ENCODE measurements at regions not wholly inside any gene's neighbourhood (a gene's known extent, or its start where the extent isn't known, plus 50 kb on each side); places are given as distances from the start of the nearest gene placed in this dataset.
"Not testable (repeated sequence)": the region's sequence is repeated elsewhere in the genome, so short reads cannot be mapped to it uniquely, and the experiment has no call there.

DNA sequence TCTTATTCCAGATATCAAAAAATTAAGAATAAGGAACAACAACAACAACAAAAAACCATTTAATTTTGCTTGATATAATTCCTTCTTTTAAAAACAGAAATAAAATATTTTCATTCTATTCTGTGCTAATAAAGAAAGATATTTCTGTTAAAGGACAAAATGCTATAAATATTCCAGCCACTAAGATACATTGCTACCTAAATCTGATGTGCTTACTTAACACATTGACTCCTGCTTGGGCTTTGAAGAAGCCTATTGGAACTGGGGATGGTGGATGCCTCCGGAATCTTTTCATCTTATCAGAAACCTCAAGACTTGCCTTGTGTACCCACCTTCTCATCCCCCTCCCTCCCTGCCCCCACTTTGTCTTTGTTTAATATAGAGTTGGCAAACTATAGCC is 320.2 kb downstream of the MEX3B start:
- TF ChIP-seq, protein P1, sequence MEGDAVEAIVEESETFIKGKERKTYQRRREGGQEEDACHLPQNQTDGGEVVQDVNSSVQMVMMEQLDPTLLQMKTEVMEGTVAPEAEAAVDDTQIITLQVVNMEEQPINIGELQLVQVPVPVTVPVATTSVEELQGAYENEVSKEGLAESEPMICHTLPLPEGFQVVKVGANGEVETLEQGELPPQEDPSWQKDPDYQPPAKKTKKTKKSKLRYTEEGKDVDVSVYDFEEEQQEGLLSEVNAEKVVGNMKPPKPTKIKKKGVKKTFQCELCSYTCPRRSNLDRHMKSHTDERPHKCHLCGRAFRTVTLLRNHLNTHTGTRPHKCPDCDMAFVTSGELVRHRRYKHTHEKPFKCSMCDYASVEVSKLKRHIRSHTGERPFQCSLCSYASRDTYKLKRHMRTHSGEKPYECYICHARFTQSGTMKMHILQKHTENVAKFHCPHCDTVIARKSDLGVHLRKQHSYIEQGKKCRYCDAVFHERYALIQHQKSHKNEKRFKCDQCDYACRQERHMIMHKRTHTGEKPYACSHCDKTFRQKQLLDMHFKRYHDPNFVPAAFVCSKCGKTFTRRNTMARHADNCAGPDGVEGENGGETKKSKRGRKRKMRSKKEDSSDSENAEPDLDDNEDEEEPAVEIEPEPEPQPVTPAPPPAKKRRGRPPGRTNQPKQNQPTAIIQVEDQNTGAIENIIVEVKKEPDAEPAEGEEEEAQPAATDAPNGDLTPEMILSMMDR (IDR thresholded peaks at IDR 0.05; ENCODE audit: insufficient read depth, low read depth, low read length) = no peak
- no peaks in the 10 kb centered on the region for H3K36me3 ChIP-seq (ENCODE audit: control insufficient read depth, insufficient read depth, low read length)
- H3K27me3 ChIP-seq (ENCODE audit: control insufficient read depth, insufficient read depth, low read length) = no peaks in the 10 kb centered on the region
- no peak for DNase-seq (ENCODE audit: low read depth)
- no peak overlapping the region for H3K4me3 ChIP-seq (ENCODE audit: low read depth, low read length)
- CTCF ChIA-PET = no interaction called here
- POLR2A ChIA-PET = no interaction called here

DNA sequence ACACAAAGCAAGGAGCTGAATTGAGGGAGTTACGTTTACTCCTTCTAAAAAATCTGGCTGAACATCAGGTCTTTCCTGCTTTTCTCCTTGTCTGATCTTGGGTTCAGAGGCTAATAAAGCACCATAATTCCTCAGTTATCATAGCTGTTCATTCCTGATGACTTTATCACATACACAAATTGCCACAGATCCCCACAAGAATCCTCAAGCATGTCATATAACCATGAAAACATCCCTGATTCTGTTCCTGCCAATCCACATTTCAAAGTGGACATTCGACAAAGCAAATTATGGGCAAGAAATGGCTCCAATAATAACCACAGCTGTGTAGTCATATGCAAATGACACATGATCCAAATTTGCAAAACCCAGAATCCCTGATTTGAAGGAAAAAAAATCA is 321.3 kb downstream of the MEX3B start:
- CTCF ChIA-PET = no interaction called here
- H3K27me3 ChIP-seq (ENCODE audit: control insufficient read depth, insufficient read depth, low read length) = no peaks in the 10 kb centered on the region
- no peaks in the 10 kb centered on the region for H3K36me3 ChIP-seq (ENCODE audit: control insufficient read depth, insufficient read depth, low read length)
- POLR2A ChIA-PET = no interaction called here
- no peak for DNase-seq (ENCODE audit: low read depth)
- TF ChIP-seq, protein P1 (IDR thresholded peaks at IDR 0.05; ENCODE audit: insufficient read depth, low read depth, low read length) = no peak
- no peak overlapping the region for H3K4me3 ChIP-seq (ENCODE audit: low read depth, low read length)

- CTCF ChIA-PET = no interaction called here
Measured at GRCh38 chr15:81723701-81724100, 322.1 kb downstream of the MEX3B start.

DNA sequence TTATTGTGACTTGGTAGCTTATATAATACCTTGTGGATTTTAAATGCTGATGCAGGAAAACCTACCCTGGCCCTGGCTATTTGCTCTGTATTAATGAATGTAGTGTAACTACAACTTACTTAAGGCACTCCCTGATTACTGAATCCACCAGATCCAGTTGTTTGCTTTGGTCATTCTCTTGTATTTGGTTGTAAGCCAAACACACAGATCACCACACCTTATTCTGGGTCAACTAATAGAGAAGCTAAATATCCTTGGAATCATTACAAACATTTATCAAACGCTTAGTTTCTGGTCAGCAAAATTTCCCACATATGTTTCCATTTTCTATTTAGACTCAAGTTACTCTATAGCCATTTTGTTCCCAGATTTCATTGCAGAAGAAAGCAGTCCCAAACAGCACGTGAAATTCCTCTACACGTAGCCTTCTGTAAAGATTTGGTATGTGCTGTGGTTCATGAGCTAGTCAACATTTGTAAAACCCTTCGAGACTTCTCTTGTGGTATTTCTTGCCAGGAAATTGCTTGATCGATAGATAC is 322.6 kb downstream of the MEX3B start:
- no peak for DNase-seq (ENCODE audit: low read depth)
- no peak overlapping the region for H3K4me3 ChIP-seq (ENCODE audit: low read depth, low read length)
- H3K27me3 ChIP-seq (ENCODE audit: control insufficient read depth, insufficient read depth, low read length) = no peaks in the 10 kb centered on the region
- ChIA-PET CTCF (no interaction called here), POLR2A (no interaction called here)
- no peaks in the 10 kb centered on the region for H3K36me3 ChIP-seq (ENCODE audit: control insufficient read depth, insufficient read depth, low read length)
- TF ChIP-seq, protein P1 (IDR thresholded peaks at IDR 0.05; ENCODE audit: insufficient read depth, low read depth, low read length) = no peak

More at GRCh38 chr15:81723701-81724100, 322.1 kb downstream of the MEX3B start:
- no peaks in the 10 kb centered on the region for H3K36me3 ChIP-seq (ENCODE audit: control insufficient read depth, insufficient read depth, low read length)
- TF ChIP-seq, protein P1 (IDR thresholded peaks at IDR 0.05; ENCODE audit: insufficient read depth, low read depth, low read length) = no peak
- POLR2A ChIA-PET = no interaction called here
- DNase-seq (ENCODE audit: low read depth) = no peak
- H3K4me3 ChIP-seq (ENCODE audit: low read depth, low read length) = no peak overlapping the region
- no peaks in the 10 kb centered on the region for H3K27me3 ChIP-seq (ENCODE audit: control insufficient read depth, insufficient read depth, low read length)

- DNase-seq (ENCODE audit: low read depth); POLR2A ChIA-PET; H3K36me3 ChIP-seq (ENCODE audit: control insufficient read depth, insufficient read depth, low read length); H3K4me3 ChIP-seq (ENCODE audit: low read depth, low read length); H3K27me3 ChIP-seq (ENCODE audit: control insufficient read depth, insufficient read depth, low read length); CTCF ChIA-PET: not testable (repeated sequence)
Measured at GRCh38 chr15:81716468-81716867, 329.4 kb downstream of the MEX3B start.

GRCh38 chr15:81710328-81710727 is 335.5 kb downstream of the MEX3B start:
- Histone ChIP-seq H3K4me3 (ENCODE audit: low read depth, low read length) (no peak overlapping the region), H3K27me3 (ENCODE audit: control insufficient read depth, insufficient read depth, low read length) (no peaks in the 10 kb centered on the region), H3K36me3 (ENCODE audit: control insufficient read depth, insufficient read depth, low read length) (no peaks in the 10 kb centered on the region)
- no peak for DNase-seq (ENCODE audit: low read depth)
- CTCF ChIA-PET = no interaction called here
- POLR2A ChIA-PET = no interaction called here
- TF ChIP-seq, protein P1 (IDR thresholded peaks at IDR 0.05; ENCODE audit: insufficient read depth, low read depth, low read length) = no peak

DNA sequence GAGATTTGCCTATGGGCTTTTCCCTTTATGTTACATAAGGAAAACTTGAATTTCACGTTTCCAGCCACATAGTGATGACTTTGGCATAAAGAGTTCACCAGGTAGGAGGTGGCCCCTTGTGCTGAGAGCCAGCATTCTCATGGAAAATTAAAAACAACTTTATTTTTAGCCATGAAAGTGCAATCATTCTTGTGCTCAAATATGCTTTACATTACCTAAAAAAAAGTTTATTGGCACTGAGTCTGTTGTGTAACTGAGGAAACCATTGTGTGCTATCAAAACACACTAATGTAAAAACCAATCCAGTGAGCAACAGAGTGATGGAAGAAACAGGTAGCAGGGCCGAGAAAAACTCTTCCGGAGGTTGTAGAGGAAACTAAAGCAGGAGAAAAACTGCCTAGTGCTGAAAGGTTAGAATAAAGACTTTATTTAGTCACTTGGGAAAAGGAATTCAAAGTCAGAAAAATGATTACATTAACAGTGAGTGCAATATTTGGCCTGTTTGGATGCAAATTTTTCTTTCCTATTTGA is 332.9 kb upstream of the TMC3 start:
- CTCF ChIA-PET; DNase-seq (ENCODE audit: low read depth); H3K27me3 ChIP-seq (ENCODE audit: control insufficient read depth, insufficient read depth, low read length); H3K36me3 ChIP-seq (ENCODE audit: control insufficient read depth, insufficient read depth, low read length); H3K4me3 ChIP-seq (ENCODE audit: low read depth, low read length); POLR2A ChIA-PET: not testable (repeated sequence)

DNA sequence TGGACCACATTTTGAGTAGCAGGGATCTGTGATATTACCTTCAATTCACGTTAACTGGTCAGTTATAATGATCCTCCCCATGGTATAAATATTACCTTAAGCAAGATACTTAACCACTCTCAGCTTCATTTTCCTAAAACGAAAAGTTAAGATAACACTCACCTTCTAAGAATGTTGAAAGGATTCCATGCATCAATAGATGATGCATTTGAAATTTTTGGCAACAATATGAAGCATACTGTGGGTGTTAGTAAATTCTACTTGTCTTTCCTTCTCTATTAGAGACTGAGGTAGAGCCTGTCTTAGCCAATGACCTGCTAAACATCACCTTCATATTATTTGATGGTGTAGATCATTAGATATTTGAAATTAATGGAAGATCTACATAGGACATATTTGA is 331.7 kb upstream of the TMC3 start:
- CTCF ChIA-PET; H3K27me3 ChIP-seq (ENCODE audit: control insufficient read depth, insufficient read depth, low read length); H3K36me3 ChIP-seq (ENCODE audit: control insufficient read depth, insufficient read depth, low read length); DNase-seq (ENCODE audit: low read depth); POLR2A ChIA-PET; H3K4me3 ChIP-seq (ENCODE audit: low read depth, low read length): not testable (repeated sequence)
